ENCODE measurements at regions not wholly inside any gene's neighbourhood (a gene's known extent, or its start where the extent isn't known, plus 50 kb on each side); places are given as distances from the start of the nearest gene placed in this dataset.

DNA sequence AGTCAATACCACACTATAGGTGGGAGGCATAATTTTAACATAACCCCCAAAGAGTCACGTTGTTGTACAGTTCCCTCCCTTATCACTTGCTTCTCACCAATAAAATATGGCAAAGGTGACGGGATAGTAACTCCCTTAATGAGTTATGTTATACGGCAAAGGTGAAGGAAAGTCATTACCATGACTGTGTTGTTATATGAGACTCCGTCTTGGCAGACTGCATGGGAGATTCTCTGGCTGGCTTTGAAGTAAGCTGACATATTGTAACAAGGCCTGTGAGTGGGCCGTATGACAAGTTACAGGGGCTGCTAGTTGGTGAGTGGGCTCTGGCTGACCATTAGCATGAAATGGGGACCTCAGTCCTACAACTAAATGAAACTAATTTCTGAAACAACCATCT lies 366.4 kb upstream of the FTMT start:
- TF ChIP-seq, protein P1, sequence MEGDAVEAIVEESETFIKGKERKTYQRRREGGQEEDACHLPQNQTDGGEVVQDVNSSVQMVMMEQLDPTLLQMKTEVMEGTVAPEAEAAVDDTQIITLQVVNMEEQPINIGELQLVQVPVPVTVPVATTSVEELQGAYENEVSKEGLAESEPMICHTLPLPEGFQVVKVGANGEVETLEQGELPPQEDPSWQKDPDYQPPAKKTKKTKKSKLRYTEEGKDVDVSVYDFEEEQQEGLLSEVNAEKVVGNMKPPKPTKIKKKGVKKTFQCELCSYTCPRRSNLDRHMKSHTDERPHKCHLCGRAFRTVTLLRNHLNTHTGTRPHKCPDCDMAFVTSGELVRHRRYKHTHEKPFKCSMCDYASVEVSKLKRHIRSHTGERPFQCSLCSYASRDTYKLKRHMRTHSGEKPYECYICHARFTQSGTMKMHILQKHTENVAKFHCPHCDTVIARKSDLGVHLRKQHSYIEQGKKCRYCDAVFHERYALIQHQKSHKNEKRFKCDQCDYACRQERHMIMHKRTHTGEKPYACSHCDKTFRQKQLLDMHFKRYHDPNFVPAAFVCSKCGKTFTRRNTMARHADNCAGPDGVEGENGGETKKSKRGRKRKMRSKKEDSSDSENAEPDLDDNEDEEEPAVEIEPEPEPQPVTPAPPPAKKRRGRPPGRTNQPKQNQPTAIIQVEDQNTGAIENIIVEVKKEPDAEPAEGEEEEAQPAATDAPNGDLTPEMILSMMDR (IDR thresholded peaks at IDR 0.05) = no peak
- TF ChIP-seq POLR2A (IDR thresholded peaks at IDR 0.05) = no peak

Data from testis (tissue), 2 donors.